ENCODE measurements at regions not wholly inside any gene's neighbourhood (a gene's known extent, or its start where the extent isn't known, plus 50 kb on each side); places are given as distances from the start of the nearest gene placed in this dataset.

- DNase-seq: no peak
These were observed 2247.0 kb downstream of the NCAM2 start for GRCh38 chr21:23245255-23245654.

GRCh38 chr21:23223882-23224281, 2225.7 kb downstream of the NCAM2 start:
- DNase-seq: no peak

- no peak for DNase-seq
These were observed 2220.5 kb downstream of the NCAM2 start for GRCh38 chr21:23218667-23219066.

GRCh38 chr21:23217597-23217996, 2219.4 kb downstream of the NCAM2 start:
- no peak for DNase-seq

- no peak for DNase-seq
These were observed 2217.1 kb downstream of the NCAM2 start for GRCh38 chr21:23215261-23215660.
